ENCODE measurements at regions not wholly inside any gene's neighbourhood (a gene's known extent, or its start where the extent isn't known, plus 50 kb on each side); places are given as distances from the start of the nearest gene placed in this dataset.

- TF ChIP-seq POLR2AphosphoS5 (IDR thresholded peaks at IDR 0.05; ENCODE audit: low read length) = no peak
- no peak for TF ChIP-seq ZNF384 (IDR thresholded peaks at IDR 0.05; ENCODE audit: borderline replicate concordance, low read depth, low read length)
- no peak for TF ChIP-seq SP1 (IDR thresholded peaks at IDR 0.05; ENCODE audit: low read depth, low read length)
- TF ChIP-seq ATF3 (IDR thresholded peaks at IDR 0.05; ENCODE audit: borderline replicate concordance, extremely low read depth, low read depth, low read length) = no peak
- TF ChIP-seq TAF1 (IDR thresholded peaks at IDR 0.05; ENCODE audit: borderline replicate concordance, low read depth, low read length) = no peak
- no peak for TF ChIP-seq CEBPZ (IDR thresholded peaks at IDR 0.05; ENCODE audit: low read depth, low read length)
- TF ChIP-seq ZNF24 (IDR thresholded peaks at IDR 0.05) = no peak
- TF ChIP-seq HDAC6 (IDR thresholded peaks at IDR 0.05; ENCODE audit: unreplicated experiment) = no peak
- no peak for TF ChIP-seq RAD21 (IDR thresholded peaks at IDR 0.05; ENCODE audit: insufficient read depth, low read depth, low read length)
- TF ChIP-seq ZNF592 (IDR thresholded peaks at IDR 0.05) = no peak
- no peak for TF ChIP-seq CTCF (IDR thresholded peaks at IDR 0.05 in 2 of 3, conservative IDR thresholded peaks at IDR 0.05 in 1 of 3; ENCODE audit: control insufficient read depth in 2 of 3, extremely low read depth in 1 of 3, insufficient read depth in 1 of 3, low read depth in 3 of 3, low read length in 3 of 3)
- TF ChIP-seq CBX3 (IDR thresholded peaks at IDR 0.05; ENCODE audit: borderline replicate concordance, low read depth) = no peak
Measured at GRCh38 chr3:75048650-75049049, 434.2 kb upstream of the CNTN3 start.

All from GM12878 (cell line).